SK-N-SH (cell line): ENCODE measurements at regions not wholly inside any gene's neighbourhood (a gene's known extent, or its start where the extent isn't known, plus 50 kb on each side); places are given as distances from the start of the nearest gene placed in this dataset.

Source experiments
- CTCF ChIA-PET: fragments of 300-600, 350-600 bp; formaldehyde crosslinking; extraction: SDS; loops from one replicate; lab custom pipeline; 2021; lab: Yijun Ruan, JAX
- POLR2A ChIA-PET: fragments of 350-600 bp; sonication (Branson Sonifier 250); formaldehyde crosslinking; extraction: SDS; loops from one replicate; lab custom pipeline; 2020; ENCODE audit warnings: antibody characterized with exemption, inconsistent platforms; lab: Yijun Ruan, JAX
- DNase-seq: peaks from one replicate; pipeline ENCODE4 v3.0.0; 2012
- H2AFZ ChIP-seq: fragments of 200-600 bp; sonication (generic); 2 replicates; pipeline ENCODE4 v1.8.1; 2016; ENCODE audit warnings: antibody characterized with exemption, mild to moderate bottlenecking, low read depth
- H3F3A ChIP-seq: fragments of 200-600 bp; sonication (generic); replicated peaks from 2 replicates; pipeline ENCODE3; 2016; ENCODE audit warnings: antibody characterized with exemption, mild to moderate bottlenecking; ENCODE audit not compliant: insufficient read depth
- H3K27ac ChIP-seq, 2 experiments: fragments of 200-500 bp in 1 of 2; fragments of 200-600 bp in 1 of 2; sonication (Bioruptor generic) in 1 of 2; sonication (generic), shearing (Covaris generic) in 1 of 2; 2 replicates each; pipeline versions ENCODE4 v1.5.1 to v1.6.1; 2014 to 2016; ENCODE audit warnings: low read depth in 2 of 2, inconsistent platforms in 1 of 2, low read length in 1 of 2, mild to moderate bottlenecking in 1 of 2, mixed read lengths in 1 of 2
- H3K27me3 ChIP-seq: fragments of 200-600 bp; sonication (generic), shearing (Covaris generic); 2 replicates; pipeline ENCODE4 v1.6.1; 2016; ENCODE audit warnings: mixed run types; ENCODE audit not compliant: insufficient read depth
- H3K36me3 ChIP-seq, 2 experiments: fragments of 200-500 bp in 1 of 2; fragments of 200-600 bp in 1 of 2; sonication (Bioruptor generic) in 1 of 2; sonication (generic) in 1 of 2; replicated peaks in 1 of 2; 2 replicates each; pipeline versions ENCODE3 to v1.5.1; 2014 to 2016; ENCODE audit warnings: low read length in 1 of 2, mild to moderate bottlenecking in 1 of 2; ENCODE audit not compliant: insufficient read depth in 2 of 2, control insufficient read depth in 1 of 2
- H3K4me1 ChIP-seq, 2 experiments: fragments of 200-500 bp in 1 of 2; fragments of 200-600 bp in 1 of 2; sonication (Bioruptor generic) in 1 of 2; sonication (generic), shearing (Covaris generic) in 1 of 2; 2 replicates each; pipeline versions ENCODE4 v1.5.1 to v1.6.1; 2014 to 2016; ENCODE audit warnings: low read depth in 1 of 2, low read length in 1 of 2, mixed run types in 1 of 2; ENCODE audit not compliant: insufficient read depth in 2 of 2, control insufficient read depth in 1 of 2
- H3K4me2 ChIP-seq: fragments of 200-600 bp; sonication (generic), shearing (Covaris generic); 2 replicates; pipeline ENCODE4 v1.6.1; 2017; ENCODE audit warnings: mixed run types
- H3K4me3 ChIP-seq, 2 experiments: fragments of 200-500 bp in 1 of 2; fragments of 200-600 bp in 1 of 2; sonication (Bioruptor generic) in 1 of 2; sonication (generic), shearing (Covaris generic) in 1 of 2; 2 replicates each; pipeline versions ENCODE4 v1.5.1 to v1.8.1; 2014 to 2016; ENCODE audit warnings: low read depth in 2 of 2, inconsistent platforms in 1 of 2, low read length in 1 of 2, mild to moderate bottlenecking in 1 of 2, mixed read lengths in 1 of 2, moderate library complexity in 1 of 2
- H3K79me2 ChIP-seq: fragments of 200-600 bp; sonication (generic); 2 replicates; pipeline ENCODE4 v1.8.1; 2017; ENCODE audit warnings: mild to moderate bottlenecking; ENCODE audit not compliant: insufficient read depth
- H3K9ac ChIP-seq: fragments of 200-600 bp; sonication (generic); 2 replicates; pipeline ENCODE4 v1.6.1; 2017; ENCODE audit warnings: mixed run types
- H3K9me2 ChIP-seq: fragments of 200-600 bp; sonication (generic); 2 replicates; pipeline ENCODE4 v1.6.1; 2017; ENCODE audit warnings: mixed run types
- H3K9me3 ChIP-seq: fragments of 200-600 bp; sonication (generic); 2 replicates; pipeline ENCODE4 v1.6.1; 2017; ENCODE audit warnings: mixed run types, mild to moderate bottlenecking, moderate library complexity
- H4K20me1 ChIP-seq: fragments of 200-600 bp; sonication (generic); 2 replicates; pipeline ENCODE4 v1.6.1; 2017; ENCODE audit warnings: mild to moderate bottlenecking, mixed run types; ENCODE audit not compliant: insufficient read depth
- CHD2 ChIP-seq: fragments of 150-350 bp; IDR thresholded peaks from 2 replicates; pipeline ENCODE4 v1.6.1; 2018; ENCODE audit warnings: low read length; ENCODE audit not compliant: partially characterized antibody
- ELF1 ChIP-seq: IDR thresholded peaks from 2 replicates; pipeline ENCODE4 v1.4.0; 2012
- GATA2 ChIP-seq: sonication (generic); formaldehyde crosslinking; IDR thresholded peaks from 2 replicates; pipeline ENCODE4 v1.5.0; 2020; ENCODE audit warnings: mild to moderate bottlenecking, missing genetic modification reagents
- MEF2A ChIP-seq: IDR thresholded peaks from 2 replicates; pipeline ENCODE4 v1.4.0; 2012; ENCODE audit warnings: low read depth, borderline replicate concordance
- MXI1 ChIP-seq: IDR thresholded peaks from 2 replicates; pipeline ENCODE4 v1.6.1; 2012; ENCODE audit warnings: mild to moderate bottlenecking, low read depth, low read length, improper control_type of control experiment
- NFIC ChIP-seq: IDR thresholded peaks from 2 replicates; pipeline ENCODE4 v1.4.0; 2012; ENCODE audit warnings: borderline replicate concordance
- RFX5 ChIP-seq: IDR thresholded peaks from 2 replicates; pipeline ENCODE4 v1.6.1; 2012; ENCODE audit warnings: mild to moderate bottlenecking, improper control_type of control experiment, low read length
- TCF12 ChIP-seq: IDR thresholded peaks from 2 replicates; pipeline ENCODE4 v1.4.0; 2012
- USF1 ChIP-seq: IDR thresholded peaks from 2 replicates; pipeline ENCODE4 v1.4.0; 2012; ENCODE audit warnings: low read depth, borderline replicate concordance
- YY1 ChIP-seq: IDR thresholded peaks from 2 replicates; pipeline ENCODE4 v1.4.0; 2012; ENCODE audit warnings: low read depth, mild to moderate bottlenecking
- ZBTB33 ChIP-seq: IDR thresholded peaks from 2 replicates; pipeline ENCODE4 v1.4.0; 2012; ENCODE audit warnings: low read depth, borderline replicate concordance
- WGBS: methylation state at CpG from one replicate; pipeline ENCODE4 v1.1.6; 2017; ENCODE audit warnings: low lambda C conversion rate; 5-methylcytosine and 5-hydroxymethylcytosine counted together

- CTCF ChIA-PET = no interaction called here
- H3K9ac ChIP-seq = no peak overlapping the region
- TF ChIP-seq TCF12 = no peak
- TF ChIP-seq CHD2 = no peak
- no peaks in the 10 kb centered on the region for H3K4me1 ChIP-seq
- H2AFZ ChIP-seq = no peak overlapping the region
- H3K36me3 ChIP-seq = no peaks in the 10 kb centered on the region
- no peaks in the 10 kb centered on the region for H3K9me3 ChIP-seq
- H3K4me3 ChIP-seq = no peak overlapping the region
- no peak overlapping the region for H3K4me2 ChIP-seq
- no peak overlapping the region for H3K27ac ChIP-seq
- H3K79me2 ChIP-seq = no peaks in the 10 kb centered on the region
- no peaks in the 10 kb centered on the region for H3F3A ChIP-seq
- no peaks in the 10 kb centered on the region for H4K20me1 ChIP-seq
- no peak for DNase-seq
- H3K27me3 ChIP-seq = no peaks in the 10 kb centered on the region
- H3K9me2 ChIP-seq = no peaks in the 10 kb centered on the region
- POLR2A ChIA-PET = no interaction called here
Measured at GRCh38 chr17:14805348-14805747, 459.8 kb downstream of the PMP22 start.

- Histone ChIP-seq H3K4me3 (no peak overlapping the region), H2AFZ (no peak overlapping the region), H3K27me3 (no peaks in the 10 kb centered on the region), H3K27ac (no peak overlapping the region), H3K9me3 (no peaks in the 10 kb centered on the region), H3K79me2 (no peaks in the 10 kb centered on the region), H3K9ac (no peak overlapping the region), H3F3A (no peaks in the 10 kb centered on the region), H3K9me2 (no peaks in the 10 kb centered on the region), H3K4me1 (no peaks in the 10 kb centered on the region), H4K20me1 (no peaks in the 10 kb centered on the region), H3K36me3 (no peaks in the 10 kb centered on the region), H3K4me2 (no peak overlapping the region)
- TF ChIP-seq MXI1 = no peak
- no peak for TF ChIP-seq ELF1
- TF ChIP-seq NFIC = no peak
- no peak for TF ChIP-seq MEF2A
- TF ChIP-seq CHD2 = no peak
- no peak for TF ChIP-seq RFX5
- no peak for TF ChIP-seq ZBTB33
- 16% methylated on average over 3 of the region's 3 CpGs for WGBS
- ChIA-PET POLR2A (no interaction called here), CTCF (no interaction called here)
- DNase-seq = no peak
Measured at GRCh38 chr17:14803826-14804225, 461.3 kb downstream of the PMP22 start.

GRCh38 chr17:14797801-14798200 lies 467.3 kb downstream of the PMP22 start:
- Histone ChIP-seq H3K9me2 (no peaks in the 10 kb centered on the region), H3K4me1 (no peaks in the 10 kb centered on the region), H3K9me3 (no peaks in the 10 kb centered on the region), H3K79me2 (no peaks in the 10 kb centered on the region), H3K27ac (no peak overlapping the region), H3K9ac (no peak overlapping the region), H3K4me3 (no peak overlapping the region), H2AFZ (no peak overlapping the region), H3K4me2 (no peak overlapping the region), H3K27me3 (peaks cover 14% of the 10 kb centered on the region; the same call in 1 of the 2 replicates), H4K20me1 (no peaks in the 10 kb centered on the region), H3F3A (no peaks in the 10 kb centered on the region), H3K36me3 (no peaks in the 10 kb centered on the region)
- 33% methylated on average over 6 of the region's 6 CpGs for WGBS
- ChIA-PET POLR2A (no interaction called here), CTCF (no interaction called here)
- DNase-seq = no peak
- TF ChIP-seq YY1 = no peak
- TF ChIP-seq GATA2 (CRISPR knock-in tag) = no peak
- no peak for TF ChIP-seq USF1
- TF ChIP-seq MXI1 = no peak
